ENCODE measurements at regions not wholly inside any gene's neighbourhood (a gene's known extent, or its start where the extent isn't known, plus 50 kb on each side); places are given as distances from the start of the nearest gene placed in this dataset. TPM values are rescaled to one million over a fixed set of nuclear protein-coding genes. Genes with fewer than 3 reads are reported as not detected.

GRCh38 chr3:25365636-25366035 is 62.4 kb upstream of the RARB start:
- no peaks in the 10 kb centered on the region for H3K27me3 ChIP-seq
- no peaks in the 10 kb centered on the region for H3K36me3 ChIP-seq
- H3K9me3 ChIP-seq, result no peaks in the 10 kb centered on the region
- no peaks in the 10 kb centered on the region for H3K4me1 ChIP-seq
- H3K4me3 ChIP-seq, result no peak overlapping the region
- no peak overlapping the region for H3K27ac ChIP-seq
- DNase-seq, result no peak
- TF ChIP-seq POLR2A (IDR thresholded peaks at IDR 0.05) (no peak), CTCF (IDR thresholded peaks at IDR 0.05) (no peak)
- intact Hi-C loops (cut with DNase I; ENCODE audit: low total_unique reads), result no loop called here

GRCh38 chr3:25367025-25367424 is 61.0 kb upstream of the RARB start:
- no peaks in the 10 kb centered on the region for H3K4me1 ChIP-seq
- H3K4me3 ChIP-seq, result no peak overlapping the region
- no peak for DNase-seq
- no peak overlapping the region for H3K27ac ChIP-seq
- no peaks in the 10 kb centered on the region for H3K9me3 ChIP-seq
- intact Hi-C loops (cut with DNase I; ENCODE audit: low total_unique reads), result no loop called here
- TF ChIP-seq CTCF (IDR thresholded peaks at IDR 0.05) (no peak), POLR2A (IDR thresholded peaks at IDR 0.05) (no peak)
- H3K36me3 ChIP-seq, result no peaks in the 10 kb centered on the region
- no peaks in the 10 kb centered on the region for H3K27me3 ChIP-seq

GRCh38 chr3:25372167-25372566 is 55.9 kb upstream of the RARB start:
- no peaks in the 10 kb centered on the region for H3K36me3 ChIP-seq
- H3K4me1 ChIP-seq, result no peaks in the 10 kb centered on the region
- H3K4me3 ChIP-seq, result no peak overlapping the region
- no peak for TF ChIP-seq POLR2A (IDR thresholded peaks at IDR 0.05)
- no peak for TF ChIP-seq CTCF (IDR thresholded peaks at IDR 0.05)
- intact Hi-C loops (cut with DNase I; ENCODE audit: low total_unique reads), result no loop called here
- DNase-seq, result no peak
- no peaks in the 10 kb centered on the region for H3K27me3 ChIP-seq
- H3K27ac ChIP-seq, result no peak overlapping the region
- no peaks in the 10 kb centered on the region for H3K9me3 ChIP-seq

DNA sequence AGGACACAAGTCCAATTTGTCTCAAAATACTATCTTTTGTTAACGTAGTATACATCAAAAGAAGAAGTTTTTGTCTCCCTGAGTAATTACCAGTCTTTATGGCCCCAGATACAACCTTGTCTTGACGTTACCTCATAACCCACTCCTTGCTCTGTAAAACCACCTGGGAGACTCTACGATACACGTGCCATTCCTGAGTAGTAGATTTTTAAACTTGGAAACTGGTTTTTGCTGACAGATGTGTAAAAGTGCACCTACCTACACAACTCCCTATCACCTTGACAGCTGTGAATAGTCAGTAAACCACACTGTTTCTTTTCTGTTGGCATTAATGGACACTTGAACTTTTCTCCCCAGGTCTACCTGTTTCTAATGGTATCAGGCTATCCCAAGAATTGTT is 51.7 kb upstream of the RARB start:
- DNase-seq, result no peak
- TF ChIP-seq CTCF (IDR thresholded peaks at IDR 0.05) (no peak), POLR2A (IDR thresholded peaks at IDR 0.05) (no peak)
- Histone ChIP-seq H3K4me3 (no peak overlapping the region), H3K36me3 (no peaks in the 10 kb centered on the region), H3K9me3 (no peaks in the 10 kb centered on the region), H3K27me3 (no peaks in the 10 kb centered on the region), H3K27ac (no peak overlapping the region), H3K4me1 (no peaks in the 10 kb centered on the region)
- intact Hi-C loops (cut with DNase I; ENCODE audit: low total_unique reads), result no loop called here

DNA sequence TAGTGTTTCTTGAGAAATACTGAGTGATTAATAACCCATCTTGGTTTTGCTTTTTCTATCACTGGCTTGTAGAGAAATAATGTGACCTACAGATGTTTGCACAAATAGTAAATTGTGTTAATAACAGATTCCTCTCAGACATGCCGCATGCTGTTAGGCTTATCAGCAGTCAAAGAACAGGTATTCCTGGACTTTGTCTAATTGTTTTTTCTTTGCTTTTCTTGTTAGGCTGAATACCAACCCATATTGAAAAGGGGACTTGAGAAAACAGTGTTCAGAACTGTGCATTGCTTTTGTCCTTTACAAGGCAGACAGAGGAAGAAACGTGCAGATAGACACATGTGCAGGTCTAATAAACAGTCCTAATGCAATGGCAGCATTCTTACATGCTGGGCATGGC is 51.0 kb upstream of the RARB start:
- no peak overlapping the region for H3K4me3 ChIP-seq
- no peaks in the 10 kb centered on the region for H3K27me3 ChIP-seq
- H3K36me3 ChIP-seq, result no peaks in the 10 kb centered on the region
- H3K9me3 ChIP-seq, result no peaks in the 10 kb centered on the region
- no peak overlapping the region for H3K27ac ChIP-seq
- intact Hi-C loops (cut with DNase I; ENCODE audit: low total_unique reads), result no loop called here
- no peak for TF ChIP-seq CTCF (IDR thresholded peaks at IDR 0.05)
- no peak for TF ChIP-seq POLR2A (IDR thresholded peaks at IDR 0.05)
- H3K4me1 ChIP-seq, result no peaks in the 10 kb centered on the region
- DNase-seq, result no peak

Small RNAs in the stretch of these regions (small RNA-seq; reads per million reads assigned to genes)
- gene RN7SL216P (not detected), gene RNA5SP125 (not detected), gene RNA5SP126 (not detected)
